K562 (cell line): ENCODE measurements at regions not wholly inside any gene's neighbourhood (a gene's known extent, or its start where the extent isn't known, plus 50 kb on each side); places are given as distances from the start of the nearest gene placed in this dataset.

Source experiments
- CHAMP1 ChIP-seq: fragments of 450-650 bp; IDR thresholded peaks from 2 replicates; pipeline ENCODE4 v1.6.1; 2016; ENCODE audit warnings: mild to moderate bottlenecking
- ELF2 ChIP-seq: fragments of 250-450 bp; sonication (Bioruptor Pico); IDR thresholded peaks from 2 replicates; pipeline ENCODE4 v1.5.0; 2021; ENCODE audit warnings: mild to moderate bottlenecking
- MAFF ChIP-seq: IDR thresholded peaks from 2 replicates; pipeline ENCODE4 v1.6.1; 2012; ENCODE audit warnings: low read length, improper control_type of control experiment
- MAFG ChIP-seq: fragments of 450-650 bp; conservative IDR thresholded peaks from 2 replicates; pipeline ENCODE4 v1.6.1; 2016; ENCODE audit warnings: missing genetic modification characterization, missing compliant biosample characterization
- MAFK ChIP-seq: IDR thresholded peaks from 2 replicates; pipeline ENCODE4 v1.6.1; 2011; ENCODE audit warnings: low read length, improper control_type of control experiment
- RAD21 ChIP-seq, 2 experiments: fragments of 250-450 bp in 1 of 2; fragments of 450-650 bp in 1 of 2; sonication (Bioruptor Pico) in 1 of 2; formaldehyde crosslinking in 1 of 2; IDR thresholded peaks in 1 of 2; conservative IDR thresholded peaks in 1 of 2; 2 replicates each; pipeline versions ENCODE4 v1.4.0 to v1.8.0; 2020 to 2022; ENCODE audit warnings: mild to moderate bottlenecking in 2 of 2, moderate library complexity in 1 of 2
- RFX7 ChIP-seq: fragments of 250-450 bp; sonication (Bioruptor Pico); IDR thresholded peaks from 2 replicates; pipeline ENCODE4 v1.5.1; 2021; ENCODE audit warnings: mild to moderate bottlenecking
- ZC3H11A ChIP-seq: IDR thresholded peaks from 2 replicates; pipeline ENCODE4 v1.6.1; 2012; ENCODE audit warnings: low read depth, low read length, improper control_type of control experiment
- ZNF134 ChIP-seq: fragments of 250-450 bp; sonication (Bioruptor Pico); conservative IDR thresholded peaks from 2 replicates; pipeline ENCODE4 v1.4.0; 2020
- ZNF444 ChIP-seq: fragments of 250-450 bp; sonication (Bioruptor Pico); IDR thresholded peaks from 2 replicates; pipeline ENCODE4 v1.4.0; 2020; ENCODE audit warnings: mild to moderate bottlenecking, moderate library complexity

- TF ChIP-seq ELF2 (CRISPR knock-in tag) (no peak), RAD21 (CRISPR knock-in tag; conservative IDR thresholded peaks at IDR 0.05 in 1 of 2, IDR thresholded peaks at IDR 0.05 in 1 of 2) (no peak), MAFK (peak; percentile 69; the same call in 1 of the 2 replicates), MAFF (peak; percentile 76), RFX7 (CRISPR knock-in tag) (no peak), MAFG (tag) (peak; percentile 66), ZNF444 (CRISPR knock-in tag) (no peak), ZC3H11A (no peak), CHAMP1 (no peak), ZNF134 (CRISPR knock-in tag) (no peak)
- TF ChIP-seq, all 486 proteins: peak for 5
Measured at GRCh38 chr19:31423896-31424295, 74.7 kb upstream of the TSHZ3 start (continued).
